ENCODE measurements at regions not wholly inside any gene's neighbourhood (a gene's known extent, or its start where the extent isn't known, plus 50 kb on each side); places are given as distances from the start of the nearest gene placed in this dataset.

GRCh38 chr3:102177075-102177755, 257.6 kb upstream of the ZPLD1 start:
- ChIA-PET CTCF (interaction anchor here (0.7 to 3.8 kb wide), 3 partner anchors 52 to 374 kb away, joined by 3 to 15 read pairs (median 3); no protein-coding TSS in a partner anchor), POLR2A (no interaction called here)

DNA sequence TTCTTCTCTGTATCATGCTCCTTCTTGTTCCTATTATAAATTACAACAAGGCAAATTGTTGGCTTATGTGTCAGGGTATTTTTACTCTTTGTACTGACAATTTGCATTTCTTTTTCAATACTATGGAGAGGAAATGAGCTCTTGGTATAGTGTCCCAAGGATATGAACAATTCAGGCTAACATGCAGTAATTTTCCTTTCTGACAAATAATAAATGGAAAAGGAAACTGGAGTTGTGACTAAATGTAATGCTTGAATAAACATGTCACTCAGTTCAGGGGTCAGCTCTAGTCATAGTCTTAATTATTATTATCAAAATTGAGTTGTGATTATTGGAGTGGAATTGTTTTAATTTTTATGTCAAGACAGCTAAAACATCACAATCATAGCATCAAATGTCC, 256.0 kb upstream of the ZPLD1 start:
- no peak overlapping the region for H3K4me3 ChIP-seq (ENCODE audit: low read depth, low read length)
- H3K27me3 ChIP-seq (ENCODE audit: control insufficient read depth, insufficient read depth, low read length) = no peaks in the 10 kb centered on the region
- no peaks in the 10 kb centered on the region for H3K9me3 ChIP-seq (ENCODE audit: control insufficient read depth, insufficient read depth, low read length)
- TF ChIP-seq, protein P1, sequence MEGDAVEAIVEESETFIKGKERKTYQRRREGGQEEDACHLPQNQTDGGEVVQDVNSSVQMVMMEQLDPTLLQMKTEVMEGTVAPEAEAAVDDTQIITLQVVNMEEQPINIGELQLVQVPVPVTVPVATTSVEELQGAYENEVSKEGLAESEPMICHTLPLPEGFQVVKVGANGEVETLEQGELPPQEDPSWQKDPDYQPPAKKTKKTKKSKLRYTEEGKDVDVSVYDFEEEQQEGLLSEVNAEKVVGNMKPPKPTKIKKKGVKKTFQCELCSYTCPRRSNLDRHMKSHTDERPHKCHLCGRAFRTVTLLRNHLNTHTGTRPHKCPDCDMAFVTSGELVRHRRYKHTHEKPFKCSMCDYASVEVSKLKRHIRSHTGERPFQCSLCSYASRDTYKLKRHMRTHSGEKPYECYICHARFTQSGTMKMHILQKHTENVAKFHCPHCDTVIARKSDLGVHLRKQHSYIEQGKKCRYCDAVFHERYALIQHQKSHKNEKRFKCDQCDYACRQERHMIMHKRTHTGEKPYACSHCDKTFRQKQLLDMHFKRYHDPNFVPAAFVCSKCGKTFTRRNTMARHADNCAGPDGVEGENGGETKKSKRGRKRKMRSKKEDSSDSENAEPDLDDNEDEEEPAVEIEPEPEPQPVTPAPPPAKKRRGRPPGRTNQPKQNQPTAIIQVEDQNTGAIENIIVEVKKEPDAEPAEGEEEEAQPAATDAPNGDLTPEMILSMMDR (IDR thresholded peaks at IDR 0.05; ENCODE audit: low read depth, low read length) = no peak
- DNase-seq (ENCODE audit: low read depth, low spot score) = no peak
- POLR2A ChIA-PET = interaction anchor here (1.0 to 1.9 kb wide), 2 partner anchors 277 to 329 kb away, joined by 3 to 8 read pairs; partner anchors contain the start of gene NFKBIZ
- H3K27ac ChIP-seq (ENCODE audit: low read depth, low read length) = no peak overlapping the region
- CTCF ChIA-PET = interaction anchor here (0.6 to 2.6 kb wide), 4 partner anchors 46 to 376 kb away, joined by 3 to 17 read pairs (median 10); no protein-coding TSS in a partner anchor

More at GRCh38 chr3:102177075-102177755, 257.6 kb upstream of the ZPLD1 start:
- Histone ChIP-seq H3K27me3 (ENCODE audit: control insufficient read depth, insufficient read depth, low read length) (no peaks in the 10 kb centered on the region), H3K27ac (ENCODE audit: low read depth, low read length) (no peak overlapping the region), H3K4me3 (ENCODE audit: low read depth, low read length) (no peak overlapping the region), H3K9me3 (ENCODE audit: control insufficient read depth, insufficient read depth, low read length) (no peaks in the 10 kb centered on the region)
- no peak for DNase-seq (ENCODE audit: low read depth, low spot score)
- TF ChIP-seq, protein P1 (IDR thresholded peaks at IDR 0.05; ENCODE audit: low read depth, low read length) = no peak

DNA sequence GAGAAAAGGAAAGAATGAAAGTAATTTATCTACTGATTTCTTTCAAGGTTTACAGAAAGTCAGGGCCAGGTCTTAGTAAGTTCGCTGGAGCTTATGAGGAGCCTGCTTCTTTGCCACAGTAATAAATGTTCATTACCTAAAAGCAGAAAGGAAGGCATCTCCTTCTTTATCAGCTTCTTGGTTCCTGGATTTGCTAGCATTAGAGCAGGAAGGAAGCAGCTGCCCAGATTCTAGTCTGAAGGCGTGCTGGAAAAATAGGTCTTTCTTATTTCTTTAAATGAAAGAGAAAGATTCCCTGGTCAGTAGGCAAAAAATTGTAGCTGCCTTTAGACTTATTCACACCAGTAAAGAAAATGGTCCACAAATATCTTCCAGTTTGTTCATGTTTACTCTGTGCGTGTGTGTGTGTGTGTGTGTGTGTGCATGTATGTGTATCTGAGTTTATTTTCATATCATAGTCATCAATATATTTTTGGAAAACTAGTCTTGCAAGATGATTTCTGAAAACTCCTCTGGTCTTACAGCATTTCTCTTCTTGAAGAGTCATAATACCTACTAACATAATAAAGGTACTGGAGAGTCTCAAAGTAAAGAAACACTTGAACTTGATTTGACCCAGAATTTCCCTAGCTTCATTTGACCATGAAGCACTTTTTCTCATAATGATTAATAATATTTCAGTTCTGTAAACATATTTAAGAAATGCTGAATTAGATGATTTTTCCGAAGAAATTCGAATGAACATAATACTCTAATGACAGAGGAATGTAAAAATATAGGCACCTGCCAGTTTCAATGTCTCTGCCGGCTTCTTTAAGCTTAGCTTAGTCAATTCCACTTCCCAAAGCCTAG, 255.3 kb upstream of the ZPLD1 start:
- H3K27me3 ChIP-seq (ENCODE audit: control insufficient read depth, insufficient read depth, low read length) = no peaks in the 10 kb centered on the region
- TF ChIP-seq, protein P1 (IDR thresholded peaks at IDR 0.05; ENCODE audit: low read depth, low read length) = no peak
- no peak for DNase-seq (ENCODE audit: low read depth, low spot score)
- H3K9me3 ChIP-seq (ENCODE audit: control insufficient read depth, insufficient read depth, low read length) = no peaks in the 10 kb centered on the region
- ChIA-PET POLR2A (interaction anchor here (0.7 to 1.9 kb wide), 3 partner anchors 10 to 330 kb away, joined by 3 to 8 read pairs (median 7); partner anchors contain the start of gene NFKBIZ), CTCF (interaction anchor here (0.6 to 2.6 kb wide), 7 partner anchors 9 to 377 kb away, joined by 3 to 17 read pairs (median 7); no protein-coding TSS in a partner anchor)
- H3K4me3 ChIP-seq (ENCODE audit: low read depth, low read length) = no peak overlapping the region
- peak overlapping the region; percentile 77 for H3K27ac ChIP-seq (ENCODE audit: low read depth, low read length)

DNA sequence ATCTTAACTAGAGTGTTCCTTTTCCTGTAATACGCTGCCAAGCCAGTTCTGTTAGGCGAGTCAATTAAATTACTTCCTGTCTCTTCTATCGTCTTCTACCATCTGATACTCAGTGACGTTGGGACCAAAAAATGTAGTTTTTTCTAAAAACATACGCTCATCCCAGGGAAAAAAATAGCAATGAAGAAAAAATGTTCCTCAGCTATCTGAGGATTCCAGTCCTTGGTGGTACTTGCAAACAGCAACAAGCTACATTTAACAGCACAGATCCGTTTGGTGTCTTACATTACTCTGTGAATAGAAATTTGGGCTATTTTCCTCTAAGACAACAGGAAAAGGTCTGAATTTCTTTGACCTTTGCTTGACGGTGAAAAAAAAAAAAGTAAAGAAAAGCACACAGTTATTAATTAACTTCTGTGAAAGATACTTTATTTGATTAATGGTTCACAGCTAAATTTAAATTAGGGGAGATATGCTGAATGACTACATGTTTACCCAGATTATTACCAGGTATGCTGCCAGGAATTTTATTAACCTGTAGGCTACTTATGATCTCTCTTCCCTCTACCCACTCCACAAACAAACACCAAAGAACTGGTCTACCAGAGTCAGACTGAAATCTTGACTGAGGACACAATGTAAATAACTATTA, 254.4 kb upstream of the ZPLD1 start:
- no peak overlapping the region for H3K4me3 ChIP-seq (ENCODE audit: low read depth, low read length)
- TF ChIP-seq, protein P1 (IDR thresholded peaks at IDR 0.05; ENCODE audit: low read depth, low read length) = no peak
- ChIA-PET POLR2A (interaction anchor here (0.7 to 1.9 kb wide), 3 partner anchors 9 to 331 kb away, joined by 3 to 8 read pairs (median 7); partner anchors contain the start of gene NFKBIZ), CTCF (interaction anchor here (1.0 to 2.6 kb wide), 7 partner anchors 9 to 378 kb away, joined by 3 to 17 read pairs (median 7); no protein-coding TSS in a partner anchor)
- DNase-seq (ENCODE audit: low read depth, low spot score) = peak; percentile 82
- H3K27me3 ChIP-seq (ENCODE audit: control insufficient read depth, insufficient read depth, low read length) = no peaks in the 10 kb centered on the region
- no peaks in the 10 kb centered on the region for H3K9me3 ChIP-seq (ENCODE audit: control insufficient read depth, insufficient read depth, low read length)
- peak overlapping the region; percentile 77 for H3K27ac ChIP-seq (ENCODE audit: low read depth, low read length)

Data from AG04450 (cell line).